ENCODE measurements at regions not wholly inside any gene's neighbourhood (a gene's known extent, or its start where the extent isn't known, plus 50 kb on each side); places are given as distances from the start of the nearest gene placed in this dataset.
A peak's percentile ranks its signal among the peaks of the same experiment; 100 is the strongest.

DNA sequence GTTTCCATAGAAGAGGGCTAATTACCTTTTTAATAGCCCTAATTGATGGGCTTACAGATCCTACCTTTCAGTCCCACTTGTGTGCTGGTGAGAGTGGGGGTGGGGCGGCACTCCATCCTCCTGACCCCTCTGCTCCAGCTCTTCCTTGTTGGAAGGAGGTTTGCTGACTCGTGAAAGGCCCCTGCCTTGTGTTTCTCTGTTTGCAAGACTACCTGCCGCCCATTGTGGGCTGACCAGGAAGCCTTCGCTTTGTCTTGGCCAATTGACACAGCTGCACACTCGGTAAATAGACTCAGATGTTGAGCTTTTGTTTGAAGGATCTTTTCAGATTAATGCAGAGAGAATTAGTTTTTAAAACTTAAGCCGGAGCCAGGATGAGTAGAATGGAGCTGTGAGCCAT lies 197.3 kb upstream of the HES1 start:
- no peak for DNase-seq

DNA sequence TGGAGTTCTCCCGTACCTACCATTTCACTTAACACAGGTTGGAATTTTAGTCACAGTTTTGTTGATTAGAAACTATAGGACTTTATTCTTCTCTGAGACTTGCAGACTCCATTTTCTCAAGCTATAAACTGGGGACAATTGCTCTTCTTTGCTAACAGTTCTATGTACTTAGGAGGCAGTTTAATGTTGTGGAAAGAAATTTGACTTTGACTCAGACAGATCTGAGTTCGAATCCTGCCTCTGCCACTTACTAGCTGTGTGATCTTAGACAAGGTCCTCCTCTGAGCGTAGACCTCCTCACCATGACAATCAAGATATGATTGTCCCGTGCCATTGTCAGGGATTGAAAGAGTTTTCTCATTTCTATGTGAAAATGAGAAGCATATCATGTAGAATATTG lies 196.4 kb upstream of the HES1 start:
- no peak for DNase-seq

DNA sequence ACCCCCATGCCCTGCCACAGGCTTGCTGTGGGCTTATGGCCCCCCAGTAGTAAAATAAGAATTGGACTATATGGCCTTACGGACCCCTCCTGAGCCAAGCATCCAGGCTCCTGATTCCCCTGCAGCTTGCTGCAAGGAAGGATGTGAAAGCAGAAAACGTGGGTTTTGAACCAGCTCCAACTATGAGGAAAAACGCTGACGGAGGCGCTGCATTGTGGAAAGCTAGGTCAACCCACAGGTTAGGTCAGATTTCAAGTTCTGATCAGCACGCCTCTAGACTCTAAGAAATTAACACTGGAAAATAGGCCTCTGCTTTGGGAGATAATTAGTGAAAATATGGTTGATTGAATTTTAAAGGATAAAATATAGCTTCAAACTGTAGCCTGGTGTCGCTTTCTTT lies 195.4 kb upstream of the HES1 start:
- DNase-seq: no peak

DNA sequence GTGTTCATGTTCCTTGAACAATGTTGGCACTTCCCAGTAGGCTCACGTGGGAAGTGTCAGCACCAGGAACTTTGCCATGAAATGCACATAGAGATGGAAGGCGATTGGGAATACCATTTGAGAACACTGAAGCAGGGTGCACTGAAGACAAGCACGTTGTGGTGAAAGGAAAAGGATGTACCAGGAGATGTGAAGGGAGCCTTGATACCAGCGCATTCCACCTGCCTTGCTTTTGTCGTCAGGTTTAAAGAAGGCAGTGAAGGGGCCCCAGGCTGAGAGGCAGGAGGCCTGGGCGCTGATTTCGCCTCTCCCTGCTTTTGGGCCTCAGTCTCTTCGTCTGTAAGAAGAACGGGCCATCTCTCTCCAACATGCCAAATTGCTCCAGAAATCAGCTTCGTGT lies 194.5 kb upstream of the HES1 start:
- no peak for DNase-seq

DNA sequence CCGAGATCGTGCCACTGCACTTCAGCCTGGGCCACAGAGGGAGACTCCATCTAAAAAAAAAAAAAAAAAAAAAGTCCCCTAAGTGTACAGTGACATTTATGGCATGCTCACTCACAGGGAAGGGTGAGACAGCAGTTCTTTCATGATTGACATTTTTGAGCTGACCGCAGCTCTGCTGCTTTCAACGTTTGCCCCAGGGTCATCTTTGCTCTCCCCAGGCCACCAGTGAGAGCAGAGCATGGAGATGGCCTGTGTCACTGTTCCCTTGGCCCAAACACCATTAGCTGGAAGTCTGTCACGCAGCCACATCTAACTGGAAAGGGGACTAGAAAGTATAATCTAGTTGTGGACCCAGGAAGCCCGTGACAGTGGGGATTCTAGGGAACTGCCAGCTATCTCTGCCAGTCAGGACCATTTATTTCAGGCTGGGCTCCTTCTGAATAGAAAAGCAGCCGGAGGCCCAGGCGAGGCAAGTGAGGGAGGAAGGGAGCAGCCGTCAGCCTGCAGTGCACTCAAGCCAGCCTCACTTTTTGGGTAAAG lies 193.4 kb upstream of the HES1 start:
- DNase-seq: no peak

DNA sequence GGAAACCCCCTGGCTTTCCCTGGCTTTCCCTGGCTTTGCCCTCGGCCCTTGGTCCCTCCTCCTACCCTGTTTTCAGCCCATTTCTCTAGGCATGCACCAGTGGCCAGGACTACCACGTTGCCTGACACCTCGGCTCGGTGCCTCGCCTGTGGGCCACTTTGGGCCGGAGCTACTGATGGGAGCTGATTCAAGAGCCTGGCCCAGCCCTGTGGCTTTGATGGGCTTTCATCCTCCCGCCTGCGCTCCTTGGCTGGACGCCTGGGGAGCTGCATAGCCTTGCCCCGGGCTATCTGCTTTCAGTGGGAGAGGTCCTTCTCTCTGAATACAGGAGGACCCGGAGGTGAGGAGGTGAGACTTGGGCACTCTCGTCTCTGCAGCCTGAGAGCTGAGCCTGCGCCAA lies 192.7 kb upstream of the HES1 start:
- no peak for DNase-seq

DNA sequence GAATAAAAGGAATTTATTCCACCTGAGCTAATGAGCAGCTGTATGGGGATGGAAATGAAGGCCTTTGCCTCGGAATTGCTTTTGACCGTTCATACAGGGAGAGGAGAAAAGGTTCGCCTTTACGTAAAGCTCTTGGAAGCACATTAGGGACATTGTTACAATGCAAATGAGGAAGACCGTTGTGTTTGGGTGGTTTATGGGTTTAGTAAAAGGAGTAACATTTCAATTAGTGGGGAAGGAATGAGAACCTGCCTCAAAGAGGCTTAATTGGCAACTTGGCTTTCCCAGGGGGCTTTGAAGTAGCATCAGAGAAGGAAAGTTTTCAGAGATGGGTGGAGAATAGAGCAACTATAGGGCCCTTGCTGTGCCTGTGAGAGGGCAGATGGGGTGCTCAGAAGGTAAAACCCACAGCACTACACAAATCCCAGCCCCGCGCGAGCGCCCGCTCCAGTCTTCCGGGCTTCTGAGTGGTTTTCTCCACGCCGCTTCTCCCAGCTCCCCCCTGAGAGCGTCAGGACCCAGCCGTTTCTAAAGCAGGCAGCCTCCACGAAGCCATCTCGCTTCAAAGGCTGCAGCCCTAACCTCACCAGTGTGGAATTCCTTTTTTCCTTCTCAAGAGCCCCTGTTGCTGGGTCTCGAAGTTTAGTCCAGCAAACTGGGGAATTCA lies 192.0 kb upstream of the HES1 start:
- no peak for DNase-seq

DNA sequence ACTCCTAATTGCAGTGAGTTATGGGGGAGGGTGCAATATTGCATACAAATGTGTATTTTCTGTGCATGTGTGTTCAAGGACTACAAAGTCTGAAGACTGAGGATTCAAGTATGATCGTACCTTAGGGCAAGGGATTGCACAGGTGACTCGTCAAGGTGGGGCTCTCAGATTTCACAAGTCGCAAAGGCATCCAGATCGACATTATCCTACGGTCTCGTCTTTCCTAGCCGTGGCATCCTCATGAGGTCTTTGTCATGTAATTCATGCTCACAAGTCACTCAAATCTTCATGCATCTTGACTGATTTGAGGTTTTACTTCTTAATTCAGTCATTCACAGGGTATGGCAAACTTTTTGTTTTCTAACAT lies 191.4 kb upstream of the HES1 start:
- DNase-seq: no peak

DNA sequence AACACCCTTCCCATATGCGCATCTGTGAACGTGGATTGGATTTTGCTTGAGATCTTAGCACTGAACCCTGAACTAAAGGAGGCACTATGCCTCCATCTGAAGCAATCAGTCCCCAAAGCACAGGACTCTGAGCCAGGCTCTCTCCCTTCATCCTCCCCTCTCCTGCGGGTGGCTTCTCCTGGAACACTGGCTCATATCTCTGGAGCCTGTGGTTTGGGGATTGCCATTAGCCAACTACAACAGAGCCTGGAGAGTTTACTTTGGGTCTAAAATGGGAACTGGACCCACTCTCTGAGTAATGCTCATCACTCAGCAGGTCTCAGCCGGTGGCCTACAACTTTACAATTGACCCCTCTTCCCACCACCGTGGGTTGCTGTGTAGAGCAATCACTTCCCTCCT lies 190.8 kb upstream of the HES1 start:
- DNase-seq: no peak

DNA sequence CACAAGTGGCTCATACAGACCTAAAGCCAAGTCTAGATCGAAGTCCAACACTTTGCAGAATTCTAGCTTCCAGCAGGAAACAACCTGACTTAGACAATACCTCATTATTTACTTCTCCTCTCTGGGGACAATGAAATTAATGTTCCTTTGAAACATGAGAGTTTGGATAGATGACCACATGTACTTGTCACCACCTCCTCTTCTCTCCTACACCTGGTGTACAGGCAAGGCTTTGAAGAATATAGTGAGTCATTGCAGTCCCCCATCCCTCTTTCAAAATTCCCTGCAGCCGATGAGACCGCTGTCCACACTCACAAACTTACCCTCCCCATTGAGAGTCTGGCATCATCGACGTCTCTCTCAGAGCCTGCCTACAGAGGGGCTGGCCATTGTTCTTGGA lies 189.0 kb upstream of the HES1 start:
- DNase-seq: no peak

DNA sequence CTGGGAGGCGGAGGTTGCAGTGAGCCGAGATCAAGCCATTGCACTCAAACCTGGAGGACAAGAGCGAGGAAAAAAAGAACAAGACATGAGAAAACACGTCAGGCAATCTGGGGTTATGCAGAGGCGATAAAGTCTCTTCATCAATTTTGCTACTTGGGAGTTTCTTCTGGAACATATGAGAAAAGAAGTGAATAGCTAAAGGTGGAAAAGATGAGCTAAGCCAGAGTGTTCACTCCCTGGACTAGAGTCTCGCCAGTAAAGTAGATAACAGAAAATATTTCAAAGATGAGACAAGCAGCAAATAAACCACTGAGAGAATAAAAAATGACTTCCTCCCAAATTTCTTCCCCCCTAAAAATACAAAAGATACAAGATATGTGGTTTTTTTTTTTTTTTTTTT lies 188.4 kb upstream of the HES1 start:
- no peak for DNase-seq

DNA sequence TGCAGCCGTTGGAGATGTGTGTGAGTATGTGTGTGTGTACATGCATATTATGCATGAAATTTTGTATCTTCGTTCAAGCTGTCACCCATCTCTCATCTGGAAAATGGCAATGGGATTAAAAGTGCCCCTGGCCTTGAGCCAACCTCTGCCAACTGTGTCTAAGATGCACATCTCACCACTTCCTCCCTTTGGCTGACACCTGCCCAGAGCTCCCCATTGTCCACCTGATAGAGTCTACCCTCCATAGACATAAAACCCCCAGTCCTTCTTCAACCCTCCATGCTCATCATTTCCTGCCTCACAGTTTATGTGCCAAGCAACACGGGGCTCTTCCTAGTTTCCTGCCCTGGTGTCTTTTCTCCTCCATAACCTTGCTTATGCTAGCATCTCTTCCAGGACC lies 187.5 kb upstream of the HES1 start:
- DNase-seq: no peak

DNA sequence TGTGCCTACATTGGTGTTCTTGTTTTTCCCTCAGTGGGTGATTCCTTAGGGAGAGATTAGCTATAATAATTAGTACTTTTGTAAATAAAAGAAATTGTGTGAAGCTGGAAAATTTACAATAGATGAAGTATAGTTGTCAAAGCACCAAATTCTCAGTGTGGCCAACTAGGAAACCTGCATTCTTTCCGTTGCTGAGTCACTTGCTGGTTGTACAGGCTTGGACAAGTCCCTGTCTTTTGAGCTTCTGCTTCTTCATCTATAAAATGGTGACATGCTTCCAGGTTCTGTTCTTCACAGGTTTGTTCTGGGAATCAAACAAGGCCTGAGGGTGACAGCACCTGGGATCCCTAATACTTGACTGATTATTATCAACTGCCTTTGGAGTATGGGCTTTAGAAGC lies 184.1 kb upstream of the HES1 start:
- no peak for DNase-seq

DNA sequence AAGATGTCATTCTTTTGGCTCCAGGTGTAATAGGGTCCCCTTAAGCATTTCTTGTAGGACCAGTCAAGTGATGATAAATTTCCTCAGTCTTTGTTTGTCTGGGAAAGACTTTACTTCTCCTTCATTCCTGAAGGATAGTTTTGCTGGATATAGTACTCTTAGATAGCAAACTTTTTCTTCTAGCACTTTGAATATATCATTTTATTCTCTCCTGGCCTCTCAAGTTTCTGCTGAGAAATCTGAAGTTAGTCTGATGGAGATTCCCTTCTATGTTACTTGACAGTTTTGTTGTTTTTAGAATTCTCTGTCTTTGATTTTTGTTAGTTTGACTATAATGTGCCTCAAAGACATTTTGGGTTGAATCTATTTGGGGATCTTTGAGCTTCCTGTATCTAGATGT lies 181.2 kb upstream of the HES1 start:
- no peak for DNase-seq

DNA sequence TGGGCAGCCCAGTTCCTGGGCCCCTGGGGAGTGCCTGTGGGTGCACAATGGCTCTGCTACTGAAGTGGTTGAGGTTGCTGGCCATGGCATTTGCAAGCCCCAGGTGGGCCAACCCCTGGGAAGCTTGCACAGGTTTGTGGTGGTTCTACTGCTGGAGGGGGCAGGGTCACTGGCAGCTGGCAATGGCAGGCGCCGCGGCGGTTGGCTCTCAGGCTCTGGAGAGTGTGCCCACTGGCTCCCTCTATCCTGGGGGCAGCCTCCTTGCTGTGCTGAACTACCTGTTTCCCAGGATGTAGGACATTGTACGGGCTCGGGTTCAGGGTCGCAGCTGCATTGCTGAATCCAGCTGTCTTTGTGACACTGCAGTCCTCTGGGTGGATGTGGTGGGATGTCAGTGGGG lies 180.2 kb upstream of the HES1 start:
- no peak for DNase-seq

DNA sequence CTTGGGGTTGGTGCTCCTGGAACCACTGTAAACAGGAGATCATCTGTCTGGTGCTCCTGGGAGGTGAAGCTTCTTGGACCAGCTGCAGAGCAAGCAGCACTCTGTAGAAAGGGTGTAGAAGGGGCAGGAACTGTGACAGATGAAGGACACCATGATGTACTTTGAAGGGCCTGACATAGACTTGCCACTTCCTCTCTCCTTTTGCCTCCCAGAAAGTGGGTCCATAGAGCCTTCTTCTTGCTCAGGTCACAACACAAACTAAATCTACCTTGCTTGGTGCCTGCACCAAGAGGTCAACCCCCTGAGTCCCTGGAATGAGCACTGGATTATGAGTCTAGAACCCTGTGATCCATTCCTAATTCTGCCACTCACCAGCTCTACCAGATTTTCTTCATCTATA lies 176.1 kb upstream of the HES1 start:
- no peak for DNase-seq

DNA sequence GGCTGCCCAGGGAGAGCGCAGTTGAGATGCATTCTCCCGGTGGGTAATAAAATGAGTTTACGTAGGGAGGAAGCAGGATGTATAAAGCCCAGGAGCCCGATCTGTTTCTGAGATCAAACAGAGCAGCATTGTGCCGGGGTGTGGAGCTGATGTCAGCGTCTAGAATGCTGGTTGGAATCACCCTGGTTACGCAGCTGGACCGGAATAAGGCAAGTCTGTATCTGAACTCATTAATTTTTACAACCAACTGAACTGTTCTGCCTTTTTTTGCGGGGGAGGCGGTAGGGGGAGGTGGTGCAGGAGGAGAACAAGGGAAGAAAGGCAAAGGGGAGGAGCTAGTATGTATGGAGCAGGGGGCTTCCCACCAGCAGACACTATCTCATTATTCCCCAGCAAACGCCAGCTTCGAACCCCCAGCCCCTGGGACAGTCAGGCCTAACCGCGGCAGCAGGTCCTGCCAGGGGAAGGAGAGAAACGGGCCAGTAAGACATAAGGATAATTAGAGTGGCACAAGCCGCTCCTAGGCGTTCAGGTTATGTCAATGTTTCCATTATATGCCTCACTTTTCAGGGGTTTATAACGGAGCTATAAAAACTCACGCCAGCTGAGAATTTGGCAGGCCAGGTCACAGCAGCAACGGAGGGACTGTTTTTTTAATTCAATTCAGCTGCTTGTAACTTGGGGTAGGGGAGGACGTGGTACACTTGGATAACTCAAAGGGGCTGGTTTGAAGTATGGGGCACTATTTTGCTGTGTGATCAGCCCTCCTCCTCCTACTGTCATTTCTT lies 175.3 kb upstream of the HES1 start:
- DNase-seq: no peak

DNA sequence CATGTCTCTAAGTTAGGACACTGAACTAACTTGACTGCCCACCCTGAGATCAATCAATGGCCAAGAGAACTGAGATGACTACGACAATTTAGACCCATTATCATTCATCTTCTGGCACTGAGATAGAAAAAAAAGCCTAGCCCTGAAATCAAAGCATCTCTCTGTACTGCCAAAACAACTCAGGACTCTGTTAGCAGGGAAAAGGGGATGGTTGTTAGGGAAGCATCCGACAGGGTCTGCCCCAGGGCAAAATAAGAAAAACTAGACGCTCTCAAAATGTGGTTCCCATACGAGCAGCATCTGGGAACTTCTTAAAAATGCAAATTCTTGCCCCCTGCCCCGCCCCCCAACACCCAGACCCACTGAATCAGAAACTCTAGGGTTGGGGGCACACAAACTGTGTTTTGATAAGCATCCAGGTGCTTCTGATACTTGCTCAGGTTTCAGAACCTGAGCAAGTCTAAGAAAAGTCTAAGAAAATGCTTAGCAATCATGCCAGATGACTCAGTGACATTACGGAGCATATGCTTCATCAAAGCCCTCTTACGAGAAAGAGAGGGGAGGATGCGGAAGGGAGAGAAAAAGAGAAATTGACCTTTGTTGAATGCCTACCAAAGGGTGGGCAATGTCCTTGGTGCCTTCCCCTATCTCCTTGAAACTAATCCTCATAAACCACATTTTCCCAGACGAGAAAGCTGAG lies 172.8 kb upstream of the HES1 start:
- DNase-seq: no peak

DNA sequence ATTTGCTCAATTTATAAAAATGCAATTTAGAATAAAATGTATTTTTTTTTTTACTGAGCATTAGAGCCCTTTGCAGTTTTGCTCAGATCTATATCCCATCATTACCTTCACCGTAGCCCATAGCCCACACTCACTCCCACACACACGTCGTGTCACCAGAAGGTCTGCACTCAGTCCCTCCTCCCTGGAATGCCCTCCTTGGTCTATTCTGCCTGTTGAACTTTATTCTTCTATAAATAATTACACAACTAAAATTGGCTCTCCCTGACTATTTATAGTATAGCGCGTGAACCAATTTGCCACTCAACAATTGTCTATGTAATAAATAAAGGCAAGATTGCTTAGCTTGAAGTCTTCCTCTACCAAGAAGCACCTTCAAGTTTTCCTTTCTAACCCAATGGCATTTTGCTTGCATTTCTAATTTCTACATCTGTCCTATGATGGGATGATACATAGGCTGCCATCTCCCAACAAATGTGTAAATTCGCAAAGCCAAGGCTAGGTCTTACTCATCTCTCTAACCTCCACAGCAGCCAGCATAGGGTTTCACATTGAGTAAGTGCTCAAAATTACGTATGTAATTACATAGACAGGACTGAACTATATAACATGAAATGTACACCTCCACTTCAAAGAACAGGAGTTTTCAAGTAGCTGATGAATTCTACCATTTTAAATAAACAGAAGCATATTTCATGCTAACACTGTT lies 172.0 kb upstream of the HES1 start:
- DNase-seq: no peak

DNA sequence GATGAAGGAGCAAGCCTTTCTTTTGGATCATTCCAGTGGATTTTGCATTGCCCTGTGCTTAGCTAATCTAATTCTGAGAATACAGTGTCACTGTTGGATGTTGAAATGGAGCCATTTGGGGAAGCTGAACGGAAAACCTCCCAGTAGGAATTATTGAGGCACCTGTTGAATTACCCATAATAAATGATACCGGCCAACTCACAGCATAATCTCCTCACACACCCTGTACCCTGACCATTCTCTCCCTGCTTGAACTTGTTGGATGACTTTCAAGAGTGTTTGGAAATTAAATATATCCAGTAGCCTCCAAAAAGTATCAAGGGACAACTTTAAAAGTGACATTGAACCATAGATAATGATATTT lies 171.4 kb upstream of the HES1 start:
- DNase-seq: no peak

DNA sequence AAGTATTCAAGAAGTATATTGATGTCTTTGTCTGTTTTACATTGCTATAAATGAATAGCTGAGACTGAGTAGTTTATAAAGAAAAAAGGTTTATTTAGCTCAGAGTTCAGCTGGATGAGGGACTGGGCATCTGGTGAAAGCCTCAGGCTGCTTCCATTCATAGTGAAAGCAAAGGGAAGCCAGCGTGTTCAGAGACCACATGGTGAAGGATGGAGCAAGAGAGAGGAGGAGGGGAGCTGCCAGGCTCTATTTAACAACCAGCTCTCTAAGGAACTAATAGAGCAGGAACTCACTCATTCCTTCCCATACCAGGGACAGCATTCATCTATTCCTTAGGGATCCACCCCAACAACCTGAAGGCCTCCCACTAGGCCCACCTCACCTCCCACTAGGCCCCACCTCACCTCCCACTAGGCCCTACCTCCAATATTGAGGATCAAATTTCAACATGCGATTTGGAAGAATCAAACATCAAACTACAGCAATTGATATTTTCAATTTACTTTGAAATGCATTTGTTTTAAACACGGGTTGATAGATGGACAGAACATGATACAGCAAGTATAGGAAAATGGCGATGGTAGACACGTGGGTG lies 167.5 kb upstream of the HES1 start:
- DNase-seq: no peak

DNA sequence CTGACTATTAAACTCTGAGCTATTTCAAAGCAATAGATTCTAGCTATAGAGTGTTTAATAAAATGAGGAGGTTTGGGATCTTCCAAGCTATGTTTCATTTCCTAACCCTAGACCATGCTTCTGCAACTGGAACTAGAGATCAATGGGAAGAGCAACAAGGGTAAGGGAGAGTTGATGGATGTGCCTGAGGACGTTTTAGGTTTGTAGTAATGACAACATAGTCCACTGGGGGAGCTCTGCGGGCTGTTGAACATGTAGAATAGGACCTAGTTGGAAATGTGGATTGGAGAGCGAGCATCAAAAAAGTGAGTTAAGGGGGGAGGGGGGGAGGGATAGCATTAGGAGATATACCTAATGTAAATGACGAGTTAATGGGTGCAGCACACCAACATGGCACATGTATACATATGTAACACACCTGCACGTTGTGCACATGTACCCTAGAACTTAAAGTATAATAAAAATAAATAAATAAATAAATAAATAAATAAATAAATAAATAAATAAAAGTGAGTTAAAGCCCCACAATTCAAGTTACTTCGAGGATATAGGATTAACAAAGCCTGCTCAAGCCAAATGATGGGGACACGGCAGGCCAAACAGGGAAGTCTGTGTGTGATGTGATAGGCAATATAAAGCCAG lies 165.7 kb upstream of the HES1 start:
- DNase-seq: peak; percentile 24

DNA sequence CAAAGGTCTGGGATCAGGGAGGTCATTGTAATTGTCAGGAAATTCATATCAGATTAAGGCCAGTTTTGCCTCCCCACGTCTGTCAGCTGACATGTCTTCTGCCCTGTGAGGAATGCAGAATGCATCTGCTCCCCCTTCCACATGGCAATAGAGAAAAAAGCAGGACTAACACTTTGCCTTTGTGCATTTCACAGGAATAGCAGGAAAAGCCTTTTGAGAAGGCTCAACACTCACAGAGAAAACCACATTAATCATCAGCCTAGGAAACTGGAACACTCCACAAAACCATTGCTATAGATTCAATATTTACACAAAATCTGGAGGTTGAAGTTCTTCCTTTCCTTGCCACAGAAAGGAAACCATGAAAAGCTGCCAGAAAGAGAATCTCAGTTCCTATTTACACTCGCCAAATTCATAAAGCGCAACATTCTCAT lies 165.2 kb upstream of the HES1 start:
- DNase-seq: no peak

All from CD4-positive, alpha-beta T cell treated with Interleukin-17A for 4 hours (primary cell).